ENCODE measurements at regions not wholly inside any gene's neighbourhood (a gene's known extent, or its start where the extent isn't known, plus 50 kb on each side); places are given as distances from the start of the nearest gene placed in this dataset.

DNA sequence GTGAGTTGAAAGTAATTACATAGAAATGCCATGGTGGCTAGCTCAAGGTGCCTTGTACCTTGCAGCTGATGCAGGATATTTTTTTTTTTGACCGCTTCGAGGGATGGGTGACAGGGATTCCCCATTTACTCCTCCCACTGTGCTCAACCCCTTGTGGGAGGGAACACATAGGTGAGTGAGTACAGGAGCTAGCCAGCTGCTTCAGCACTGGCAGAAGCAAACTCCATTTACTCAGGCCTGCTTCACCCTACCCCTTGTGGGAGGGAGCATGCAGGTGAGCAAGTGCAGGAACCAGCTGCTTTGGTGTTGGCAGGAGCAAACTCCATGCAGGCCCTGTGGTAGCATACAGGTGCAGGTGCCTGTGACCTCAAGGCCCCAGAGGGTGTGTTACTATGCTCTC is 330.1 kb downstream of the TDRD3 start (continued):
- TF ChIP-seq, protein P1, sequence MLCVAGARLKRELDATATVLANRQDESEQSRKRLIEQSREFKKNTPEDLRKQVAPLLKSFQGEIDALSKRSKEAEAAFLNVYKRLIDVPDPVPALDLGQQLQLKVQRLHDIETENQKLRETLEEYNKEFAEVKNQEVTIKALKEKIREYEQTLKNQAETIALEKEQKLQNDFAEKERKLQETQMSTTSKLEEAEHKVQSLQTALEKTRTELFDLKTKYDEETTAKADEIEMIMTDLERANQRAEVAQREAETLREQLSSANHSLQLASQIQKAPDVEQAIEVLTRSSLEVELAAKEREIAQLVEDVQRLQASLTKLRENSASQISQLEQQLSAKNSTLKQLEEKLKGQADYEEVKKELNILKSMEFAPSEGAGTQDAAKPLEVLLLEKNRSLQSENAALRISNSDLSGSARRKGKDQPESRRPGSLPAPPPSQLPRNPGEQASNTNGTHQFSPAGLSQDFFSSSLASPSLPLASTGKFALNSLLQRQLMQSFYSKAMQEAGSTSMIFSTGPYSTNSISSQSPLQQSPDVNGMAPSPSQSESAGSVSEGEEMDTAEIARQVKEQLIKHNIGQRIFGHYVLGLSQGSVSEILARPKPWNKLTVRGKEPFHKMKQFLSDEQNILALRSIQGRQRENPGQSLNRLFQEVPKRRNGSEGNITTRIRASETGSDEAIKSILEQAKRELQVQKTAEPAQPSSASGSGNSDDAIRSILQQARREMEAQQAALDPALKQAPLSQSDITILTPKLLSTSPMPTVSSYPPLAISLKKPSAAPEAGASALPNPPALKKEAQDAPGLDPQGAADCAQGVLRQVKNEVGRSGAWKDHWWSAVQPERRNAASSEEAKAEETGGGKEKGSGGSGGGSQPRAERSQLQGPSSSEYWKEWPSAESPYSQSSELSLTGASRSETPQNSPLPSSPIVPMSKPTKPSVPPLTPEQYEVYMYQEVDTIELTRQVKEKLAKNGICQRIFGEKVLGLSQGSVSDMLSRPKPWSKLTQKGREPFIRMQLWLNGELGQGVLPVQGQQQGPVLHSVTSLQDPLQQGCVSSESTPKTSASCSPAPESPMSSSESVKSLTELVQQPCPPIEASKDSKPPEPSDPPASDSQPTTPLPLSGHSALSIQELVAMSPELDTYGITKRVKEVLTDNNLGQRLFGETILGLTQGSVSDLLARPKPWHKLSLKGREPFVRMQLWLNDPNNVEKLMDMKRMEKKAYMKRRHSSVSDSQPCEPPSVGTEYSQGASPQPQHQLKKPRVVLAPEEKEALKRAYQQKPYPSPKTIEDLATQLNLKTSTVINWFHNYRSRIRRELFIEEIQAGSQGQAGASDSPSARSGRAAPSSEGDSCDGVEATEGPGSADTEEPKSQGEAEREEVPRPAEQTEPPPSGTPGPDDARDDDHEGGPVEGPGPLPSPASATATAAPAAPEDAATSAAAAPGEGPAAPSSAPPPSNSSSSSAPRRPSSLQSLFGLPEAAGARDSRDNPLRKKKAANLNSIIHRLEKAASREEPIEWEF (IDR thresholded peaks at IDR 0.05; ENCODE audit: insufficient replicate concordance, low read depth, low read length): no peak
- TF ChIP-seq, protein P2, sequence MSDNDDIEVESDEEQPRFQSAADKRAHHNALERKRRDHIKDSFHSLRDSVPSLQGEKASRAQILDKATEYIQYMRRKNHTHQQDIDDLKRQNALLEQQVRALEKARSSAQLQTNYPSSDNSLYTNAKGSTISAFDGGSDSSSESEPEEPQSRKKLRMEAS (IDR thresholded peaks at IDR 0.05; ENCODE audit: low read depth, low read length): no peak
- TF ChIP-seq ATF7 (IDR thresholded peaks at IDR 0.05; ENCODE audit: low read depth) (no peak), BACH1 (IDR thresholded peaks at IDR 0.05; ENCODE audit: borderline replicate concordance) (no peak)

DNA sequence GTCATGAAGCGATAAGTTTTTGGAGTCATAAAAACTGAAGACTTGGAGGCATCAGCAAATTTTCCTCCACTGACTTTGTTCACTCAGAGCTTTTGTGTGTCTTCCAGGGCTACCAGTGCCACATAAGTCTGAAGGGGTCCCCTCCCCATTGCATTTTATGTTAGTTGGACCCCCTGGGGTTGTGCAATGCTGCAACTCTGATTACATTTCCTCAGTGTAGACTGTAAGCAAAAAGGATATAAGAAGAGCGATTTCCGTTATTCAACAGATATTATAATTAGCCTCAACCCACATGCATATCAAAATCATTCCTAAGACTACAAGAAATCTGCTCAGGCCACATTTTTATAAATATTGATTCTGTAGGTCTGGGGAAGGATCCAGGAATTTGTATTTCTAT is 324.0 kb downstream of the TDRD3 start:
- in situ Hi-C loops (cut with MboI): no loop called here
- no peak overlapping the region for H2AFZ ChIP-seq (ENCODE audit: control insufficient read depth, low read depth, low read length)
- intact Hi-C loops (cut with micrococcal nuclease; ENCODE audit: unreplicated experiment): no loop called here
- POLR2A ChIA-PET: no interaction called here
- no peaks in the 10 kb centered on the region for H4K20me1 ChIP-seq (ENCODE audit: control insufficient read depth, insufficient read depth)
- no peaks in the 10 kb centered on the region for H3K79me2 ChIP-seq (ENCODE audit: control insufficient read depth, insufficient read depth, low read length)
- 98% methylated on average over 3 of the region's 3 CpGs for WGBS (ENCODE audit: insufficient coverage, insufficient replicate concordance, low lambda C conversion rate, missing lambda C conversion rate)
- H3K9ac ChIP-seq (ENCODE audit: control insufficient read depth, insufficient read depth, low read length): no peak overlapping the region
- SMC1A ChIA-PET (ENCODE audit: uncharacterized antibody, unreplicated experiment): interaction anchor here (0.5 kb wide), 1 partner anchor 1937 kb away, joined by 3 read pairs; no protein-coding TSS in a partner anchor
- H3K27me3 ChIP-seq (replicated peaks in 1 of 2; ENCODE audit: control insufficient read depth in 2 of 2, insufficient read depth in 2 of 2, low read length in 1 of 2): no peaks in the 10 kb centered on the region
- FAIRE-seq (no peak), DNase-seq (ENCODE audit: low read depth, low spot score) (no peak), ATAC-seq (no peak)
- no peaks in the 10 kb centered on the region for H3K9me3 ChIP-seq (replicated peaks; ENCODE audit: control insufficient read depth, insufficient read depth, low read length)
- H3K27ac ChIP-seq (ENCODE audit: control insufficient read depth, insufficient read depth): no peak overlapping the region
- no peak overlapping the region for H3K4me2 ChIP-seq (ENCODE audit: control insufficient read depth, insufficient read depth)
- H3K36me3 ChIP-seq (ENCODE audit: control insufficient read depth in 2 of 2, insufficient read depth in 2 of 2, low read length in 1 of 2): no peaks in the 10 kb centered on the region
- CTCF ChIA-PET: no interaction called here
- H3K4me1 ChIP-seq (ENCODE audit: control insufficient read depth, insufficient read depth, low read length): no peaks in the 10 kb centered on the region
- RAD21 ChIA-PET (ENCODE audit: unreplicated experiment): no interaction called here
- BruUV-seq (replicated peaks): no TSS peak
- H3K4me3 ChIP-seq: no peak overlapping the region
- TF ChIP-seq ZSCAN29 (IDR thresholded peaks at IDR 0.05) (no peak), FOXM1 (IDR thresholded peaks at IDR 0.05; ENCODE audit: low read depth, low read length) (no peak), JUND (IDR thresholded peaks at IDR 0.05; ENCODE audit: low read depth, low read length) (no peak), ZNF24 (IDR thresholded peaks at IDR 0.05) (no peak), NBN (IDR thresholded peaks at IDR 0.05) (no peak), TCF3 (IDR thresholded peaks at IDR 0.05; ENCODE audit: borderline replicate concordance, insufficient read depth, low read depth, low read length) (no peak), EGR1 (IDR thresholded peaks at IDR 0.05; ENCODE audit: borderline replicate concordance in 1 of 2, low read depth in 2 of 2, low read length in 2 of 2) (no peak), NRF1 (conservative IDR thresholded peaks at IDR 0.05; ENCODE audit: low read depth, low read length) (no peak), BACH1 (IDR thresholded peaks at IDR 0.05; ENCODE audit: borderline replicate concordance) (no peak), TAF1 (IDR thresholded peaks at IDR 0.05; ENCODE audit: borderline replicate concordance, low read depth, low read length) (no peak)
- TF ChIP-seq, protein P3, sequence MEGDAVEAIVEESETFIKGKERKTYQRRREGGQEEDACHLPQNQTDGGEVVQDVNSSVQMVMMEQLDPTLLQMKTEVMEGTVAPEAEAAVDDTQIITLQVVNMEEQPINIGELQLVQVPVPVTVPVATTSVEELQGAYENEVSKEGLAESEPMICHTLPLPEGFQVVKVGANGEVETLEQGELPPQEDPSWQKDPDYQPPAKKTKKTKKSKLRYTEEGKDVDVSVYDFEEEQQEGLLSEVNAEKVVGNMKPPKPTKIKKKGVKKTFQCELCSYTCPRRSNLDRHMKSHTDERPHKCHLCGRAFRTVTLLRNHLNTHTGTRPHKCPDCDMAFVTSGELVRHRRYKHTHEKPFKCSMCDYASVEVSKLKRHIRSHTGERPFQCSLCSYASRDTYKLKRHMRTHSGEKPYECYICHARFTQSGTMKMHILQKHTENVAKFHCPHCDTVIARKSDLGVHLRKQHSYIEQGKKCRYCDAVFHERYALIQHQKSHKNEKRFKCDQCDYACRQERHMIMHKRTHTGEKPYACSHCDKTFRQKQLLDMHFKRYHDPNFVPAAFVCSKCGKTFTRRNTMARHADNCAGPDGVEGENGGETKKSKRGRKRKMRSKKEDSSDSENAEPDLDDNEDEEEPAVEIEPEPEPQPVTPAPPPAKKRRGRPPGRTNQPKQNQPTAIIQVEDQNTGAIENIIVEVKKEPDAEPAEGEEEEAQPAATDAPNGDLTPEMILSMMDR (IDR thresholded peaks at IDR 0.05 in 2 of 3, conservative IDR thresholded peaks at IDR 0.05 in 1 of 3; ENCODE audit: control insufficient read depth in 2 of 3, extremely low read depth in 1 of 3, insufficient read depth in 1 of 3, low read depth in 3 of 3, low read length in 3 of 3): no peak
- TF ChIP-seq, protein P4, sequence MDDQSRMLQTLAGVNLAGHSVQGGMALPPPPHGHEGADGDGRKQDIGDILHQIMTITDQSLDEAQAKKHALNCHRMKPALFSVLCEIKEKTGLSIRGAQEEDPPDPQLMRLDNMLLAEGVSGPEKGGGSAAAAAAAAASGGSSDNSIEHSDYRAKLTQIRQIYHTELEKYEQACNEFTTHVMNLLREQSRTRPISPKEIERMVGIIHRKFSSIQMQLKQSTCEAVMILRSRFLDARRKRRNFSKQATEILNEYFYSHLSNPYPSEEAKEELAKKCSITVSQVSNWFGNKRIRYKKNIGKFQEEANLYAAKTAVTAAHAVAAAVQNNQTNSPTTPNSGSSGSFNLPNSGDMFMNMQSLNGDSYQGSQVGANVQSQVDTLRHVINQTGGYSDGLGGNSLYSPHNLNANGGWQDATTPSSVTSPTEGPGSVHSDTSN (IDR thresholded peaks at IDR 0.05; ENCODE audit: insufficient replicate concordance, low read depth, low read length): no peak

Measured in GM12878 (cell line).